IMR-90 (cell line): ENCODE measurements at regions not wholly inside any gene's neighbourhood (a gene's known extent, or its start where the extent isn't known, plus 50 kb on each side); places are given as distances from the start of the nearest gene placed in this dataset.

ENCODE experiments used
- ATAC-seq: fragments of 200-7000 bp; cut with Tn5 transposase; 2 replicates; pipeline ENCODE4 v1.9.1; 2020; ENCODE audit warnings: low read depth, mild to moderate bottlenecking, moderate library complexity
- BruUV-seq: library from RNA; stranded (reverse); fragments of 400-500 nt; replicated peaks from 2 replicates; lab custom pipeline; 2021; lab: Mats Ljungman, UMichigan
- CTCF ChIA-PET: fragments of 300-600 bp; formaldehyde crosslinking; extraction: SDS; loops from one replicate; lab custom pipeline; 2021; ENCODE audit warnings: antibody characterized with exemption; lab: Yijun Ruan, JAX
- POLR2A ChIA-PET: fragments of 300-600 bp; sonication (Branson Sonifier 250); formaldehyde crosslinking; loops from one replicate; lab custom pipeline; 2022; ENCODE audit warnings: antibody characterized with exemption; ENCODE audit not compliant: unreplicated experiment; lab: Charles Lee
- DNase-seq: peaks from one replicate; pipeline ENCODE4 v3.0.0; 2013
- H2AFZ ChIP-seq: replicated peaks from 2 replicates; pipeline ENCODE3; 2013; ENCODE audit warnings: low read length, mild to moderate bottlenecking; ENCODE audit not compliant: poor library complexity
- H2AK5ac ChIP-seq: 2 replicates; pipeline ENCODE4 v1.6.1; 2013; ENCODE audit warnings: low read depth, low read length, inconsistent platforms
- H2AK9ac ChIP-seq: replicated peaks from 2 replicates; pipeline ENCODE3; 2013; ENCODE audit warnings: mild to moderate bottlenecking, low read depth, low read length, moderate library complexity; ENCODE audit not compliant: poor library complexity
- H2BK120ac ChIP-seq: 2 replicates; pipeline ENCODE4 v1.6.1; 2013; ENCODE audit warnings: low read depth, low read length, inconsistent platforms
- H2BK15ac ChIP-seq: 3 replicates; pipeline ENCODE4 v1.6.1; 2013; ENCODE audit warnings: low read depth, low read length, inconsistent platforms
- H2BK20ac ChIP-seq: 2 replicates; pipeline ENCODE4 v1.6.1; 2013; ENCODE audit warnings: low read depth, mild to moderate bottlenecking, inconsistent platforms, low read length, moderate library complexity
- H2BK5ac ChIP-seq: 2 replicates; pipeline ENCODE4 v1.6.1; 2013; ENCODE audit warnings: mild to moderate bottlenecking, low read depth, low read length, inconsistent platforms; ENCODE audit not compliant: poor library complexity, severe bottlenecking
- H3K14ac ChIP-seq: replicated peaks from 2 replicates; pipeline ENCODE4 v1.6.1; 2013; ENCODE audit warnings: low read depth, low read length, inconsistent platforms
- H3K18ac ChIP-seq: 2 replicates; pipeline ENCODE4 v1.6.1; 2013; ENCODE audit warnings: low read depth, low read length, control low read depth
- H3K23ac ChIP-seq: 2 replicates; pipeline ENCODE4 v1.6.1; 2013; ENCODE audit warnings: low read depth, low read length, inconsistent platforms
- H3K27ac ChIP-seq: 2 replicates; pipeline ENCODE4 v1.5.1; 2013; ENCODE audit warnings: mild to moderate bottlenecking, control low read depth, low read length; ENCODE audit not compliant: insufficient read depth
- H3K27me3 ChIP-seq: 2 replicates; pipeline ENCODE4 v1.6.1; 2013; ENCODE audit warnings: low read length; ENCODE audit not compliant: control insufficient read depth, insufficient read depth
- H3K36me3 ChIP-seq: 2 replicates; pipeline ENCODE4 v1.6.1; 2013; ENCODE audit warnings: low read length, mixed read lengths; ENCODE audit not compliant: control insufficient read depth, insufficient read depth
- H3K4ac ChIP-seq: 2 replicates; pipeline ENCODE4 v1.6.1; 2013; ENCODE audit warnings: low read depth, low read length, inconsistent platforms
- H3K4me1 ChIP-seq: 2 replicates; pipeline ENCODE4 v1.6.1; 2013; ENCODE audit warnings: low read length, mixed read lengths; ENCODE audit not compliant: control insufficient read depth, insufficient read depth
- H3K4me2 ChIP-seq: 2 replicates; pipeline ENCODE4 v1.6.1; 2013; ENCODE audit warnings: low read depth, mild to moderate bottlenecking, control low read depth, low read length, moderate library complexity
- H3K4me3 ChIP-seq: 2 replicates; pipeline ENCODE4 v1.5.1; 2013; ENCODE audit warnings: low read depth, mild to moderate bottlenecking, control low read depth, low read length, moderate library complexity; ENCODE audit not compliant: insufficient read depth
- H3K56ac ChIP-seq: 2 replicates; pipeline ENCODE4 v1.6.1; 2013; ENCODE audit warnings: low read length, inconsistent platforms; ENCODE audit not compliant: insufficient read depth; ENCODE audit errors: extremely low read depth
- H3K79me1 ChIP-seq, 2 experiments: 2 replicates each; pipeline ENCODE4 v1.6.1; 2013; ENCODE audit warnings: low read length in 2 of 2, inconsistent platforms in 1 of 2, low read depth in 1 of 2
- H3K9ac ChIP-seq: 2 replicates; pipeline ENCODE4 v1.6.1; 2013; ENCODE audit warnings: low read depth, low read length, control low read depth
- H3K9me1 ChIP-seq: 2 replicates; pipeline ENCODE4 v1.6.1; 2013; ENCODE audit warnings: low read length, inconsistent platforms; ENCODE audit not compliant: insufficient read depth
- H3K9me3 ChIP-seq: 2 replicates; pipeline ENCODE4 v1.6.1; 2013; ENCODE audit warnings: low read length; ENCODE audit not compliant: control insufficient read depth, insufficient read depth
- H4K20me1 ChIP-seq: 2 replicates; pipeline ENCODE4 v1.6.1; 2013; ENCODE audit warnings: low read length, inconsistent platforms; ENCODE audit not compliant: insufficient read depth
- H4K5ac ChIP-seq: 2 replicates; pipeline ENCODE4 v1.6.1; 2013; ENCODE audit warnings: mild to moderate bottlenecking, low read depth, low read length, control low read depth
- H4K8ac ChIP-seq, 2 experiments: 2 replicates each; pipeline ENCODE4 v1.6.1; 2013; ENCODE audit warnings: low read depth in 2 of 2, low read length in 2 of 2, control low read depth in 1 of 2, inconsistent platforms in 1 of 2
- H4K91ac ChIP-seq: 2 replicates; pipeline ENCODE4 v1.6.1; 2013; ENCODE audit warnings: low read depth, low read length, inconsistent platforms; ENCODE audit not compliant: insufficient read depth
- BHLHE40 ChIP-seq: fragments of 150-350 bp; IDR thresholded peaks from 2 replicates; pipeline ENCODE4 v1.6.1; 2016; ENCODE audit warnings: mild to moderate bottlenecking, low read depth, low read length
- FOS ChIP-seq: fragments of 150-350 bp; IDR thresholded peaks from 2 replicates; pipeline ENCODE4 v1.6.1; 2016; ENCODE audit warnings: low read depth, low read length
- MAFK ChIP-seq: IDR thresholded peaks from 2 replicates; pipeline ENCODE4 v1.6.1; 2012; ENCODE audit warnings: low read depth, low read length, improper control_type of control experiment
- MAZ ChIP-seq: IDR thresholded peaks from 2 replicates; pipeline ENCODE4 v1.6.1; 2012; ENCODE audit warnings: low read depth, mild to moderate bottlenecking, low read length, improper control_type of control experiment, moderate library complexity, borderline replicate concordance
- MXI1 ChIP-seq: IDR thresholded peaks from 2 replicates; pipeline ENCODE4 v1.6.1; 2012; ENCODE audit warnings: low read depth, mild to moderate bottlenecking, low read length, moderate library complexity, borderline replicate concordance
- NFE2L2 ChIP-seq: fragments of 150-350 bp; IDR thresholded peaks from 2 replicates; pipeline ENCODE4 v1.6.1; 2016; ENCODE audit warnings: low read depth, mild to moderate bottlenecking, low read length
- POLR2A ChIP-seq: IDR thresholded peaks from 2 replicates; pipeline ENCODE4 v1.6.1; 2012; ENCODE audit warnings: mild to moderate bottlenecking, low read depth, low read length
- RAD21 ChIP-seq: IDR thresholded peaks from 2 replicates; pipeline ENCODE4 v1.6.1; 2012; ENCODE audit warnings: low read length, improper control_type of control experiment
- RFX5 ChIP-seq: IDR thresholded peaks from 2 replicates; pipeline ENCODE4 v1.8.0; 2012; ENCODE audit warnings: low read depth, mild to moderate bottlenecking, low read length, moderate library complexity
- SMC3 ChIP-seq: fragments of 150-350 bp; IDR thresholded peaks from 2 replicates; pipeline ENCODE4 v1.6.1; 2016; ENCODE audit warnings: low read depth, mild to moderate bottlenecking, antibody characterized with exemption, low read length, moderate library complexity
- WGBS, 2 experiments: methylation state at CpG; one replicate each; pipeline versions ENCODE4 v1.1.5 to v1.1.7; 2013; ENCODE audit warnings: missing lambda C conversion rate in 2 of 2; ENCODE audit not compliant: insufficient read length in 1 of 2; ENCODE audit errors: extremely low coverage in 2 of 2; 5-methylcytosine and 5-hydroxymethylcytosine counted together
- dilution Hi-C: fragments of 300-500 bp; cut with HindIII; formaldehyde crosslinking; loops from one replicate; pipeline ENCODE4 v1.14.3; 2018; ENCODE audit warnings: low sequenced_read_pairs; ENCODE audit not compliant: unreplicated experiment
- in situ Hi-C: fragments of 300-500 bp; cut with MboI; formaldehyde crosslinking; loops from 3 replicates; pipeline ENCODE4 v1.14.3; 2019; ENCODE audit warnings: low sequenced_read_pairs, inconsistent platforms, mixed read lengths
- intact Hi-C: fragments of 100-400 bp; cut with micrococcal nuclease; formaldehyde crosslinking; loops from 2 replicates; pipeline ENCODE4 v1.10.0; 2022
- TF ChIP-seq, protein P1 (sequence below): fragments of 150-350 bp; IDR thresholded peaks from 2 replicates; pipeline ENCODE4 v1.6.1; 2017; ENCODE audit warnings: mild to moderate bottlenecking, antibody characterized with exemption, low read length, low read depth
- TF ChIP-seq, protein P2 (sequence below): fragments of 150-350 bp; IDR thresholded peaks from 2 replicates; pipeline ENCODE4 v1.6.1; 2016; ENCODE audit warnings: low read depth, mild to moderate bottlenecking, low read length, moderate library complexity, borderline replicate concordance

DNA sequence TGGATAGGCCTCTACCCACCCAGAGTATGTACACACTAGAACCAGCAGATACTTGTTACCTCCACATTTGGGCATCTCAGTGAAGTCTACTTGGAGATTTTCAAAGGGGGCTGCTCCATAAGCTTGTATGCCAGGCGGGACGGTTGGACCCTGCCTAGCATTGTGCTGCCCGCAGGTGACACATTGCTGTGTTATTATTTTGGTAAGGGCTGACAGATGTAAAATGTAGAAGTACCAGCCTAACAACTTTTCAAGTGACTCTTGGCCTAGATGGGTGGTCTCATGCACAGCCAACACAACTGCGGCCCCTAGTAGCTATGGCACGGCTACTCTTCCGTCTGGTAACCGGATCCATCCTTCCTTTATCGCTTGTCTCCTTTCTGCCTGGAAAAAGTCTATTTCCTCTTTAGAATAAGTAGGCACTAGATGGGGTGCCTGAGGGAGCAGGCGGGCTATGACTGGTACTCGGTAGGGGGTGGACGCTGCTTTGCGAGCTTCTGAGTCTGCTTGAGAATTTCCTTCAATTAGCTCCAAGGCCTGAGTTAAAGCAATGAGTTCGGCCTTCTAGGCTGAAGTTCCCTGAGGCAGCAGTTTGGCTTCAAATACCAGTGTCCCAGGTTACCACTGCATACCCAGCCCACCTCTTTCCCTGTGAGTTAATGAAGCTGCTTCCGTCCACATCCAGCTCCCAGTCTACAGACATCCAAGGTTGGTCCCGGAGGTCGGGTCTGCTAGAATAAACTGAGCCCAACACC, 405.3 kb downstream of the TGFB2 start:
- in situ Hi-C loops (no loop called here), intact Hi-C loops (no loop called here), dilution Hi-C loops (no loop called here)
- ChIA-PET POLR2A (no interaction called here), CTCF (interaction anchor here (0.6 kb wide), 1 partner anchor 29 kb away, joined by 3 read pairs; no protein-coding TSS in a partner anchor)
- Histone ChIP-seq H3K23ac (no peak overlapping the region), H2BK120ac (no peak overlapping the region), H2BK5ac (no peak overlapping the region), H2AK9ac (no peak overlapping the region), H4K5ac (no peak overlapping the region), H3K4me3 (no peak overlapping the region), H3K14ac (no peak overlapping the region), H3K4me2 (no peak overlapping the region), H3K9ac (no peak overlapping the region), H4K8ac (no peak overlapping the region), H4K91ac (no peak overlapping the region), H3K79me1 (no peaks in the 10 kb centered on the region), H3K27me3 (no peaks in the 10 kb centered on the region), H3K56ac (no peak overlapping the region), H2AFZ (no peak overlapping the region), H3K27ac (no peak overlapping the region), H2AK5ac (no peak overlapping the region), H3K36me3 (no peaks in the 10 kb centered on the region), H2BK15ac (no peak overlapping the region), H3K4ac (no peak overlapping the region), H3K18ac (no peak overlapping the region), H3K9me3 (peaks cover 9% of the 10 kb centered on the region), H3K4me1 (no peaks in the 10 kb centered on the region), H2BK20ac (no peak overlapping the region), H3K9me1 (peaks cover 2% of the 10 kb centered on the region; the same call in 1 of the 2 replicates), H4K20me1 (no peaks in the 10 kb centered on the region)
- ATAC-seq (no peak), DNase-seq (no peak)
- BruUV-seq, result no TSS peak
- 100% methylated on average over 4 of the region's 16 CpGs; no CpG with 5 or more reads in 1 of the 2 experiments for WGBS, 2 experiments
- TF ChIP-seq POLR2A, result no peak
- TF ChIP-seq FOS, result no peak
- TF ChIP-seq RAD21, result no peak
- no peak for TF ChIP-seq RFX5
- TF ChIP-seq, protein P1, sequence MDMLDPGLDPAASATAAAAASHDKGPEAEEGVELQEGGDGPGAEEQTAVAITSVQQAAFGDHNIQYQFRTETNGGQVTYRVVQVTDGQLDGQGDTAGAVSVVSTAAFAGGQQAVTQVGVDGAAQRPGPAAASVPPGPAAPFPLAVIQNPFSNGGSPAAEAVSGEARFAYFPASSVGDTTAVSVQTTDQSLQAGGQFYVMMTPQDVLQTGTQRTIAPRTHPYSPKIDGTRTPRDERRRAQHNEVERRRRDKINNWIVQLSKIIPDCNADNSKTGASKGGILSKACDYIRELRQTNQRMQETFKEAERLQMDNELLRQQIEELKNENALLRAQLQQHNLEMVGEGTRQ, result no peak
- TF ChIP-seq MAFK, result no peak
- no peak for TF ChIP-seq BHLHE40
- no peak for TF ChIP-seq NFE2L2
- TF ChIP-seq, protein P2, sequence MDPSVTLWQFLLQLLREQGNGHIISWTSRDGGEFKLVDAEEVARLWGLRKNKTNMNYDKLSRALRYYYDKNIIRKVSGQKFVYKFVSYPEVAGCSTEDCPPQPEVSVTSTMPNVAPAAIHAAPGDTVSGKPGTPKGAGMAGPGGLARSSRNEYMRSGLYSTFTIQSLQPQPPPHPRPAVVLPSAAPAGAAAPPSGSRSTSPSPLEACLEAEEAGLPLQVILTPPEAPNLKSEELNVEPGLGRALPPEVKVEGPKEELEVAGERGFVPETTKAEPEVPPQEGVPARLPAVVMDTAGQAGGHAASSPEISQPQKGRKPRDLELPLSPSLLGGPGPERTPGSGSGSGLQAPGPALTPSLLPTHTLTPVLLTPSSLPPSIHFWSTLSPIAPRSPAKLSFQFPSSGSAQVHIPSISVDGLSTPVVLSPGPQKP, result no peak
- TF ChIP-seq SMC3, result no peak
- TF ChIP-seq MXI1, result no peak
- TF ChIP-seq MAZ, result no peak
